ENCODE measurements at regions not wholly inside any gene's neighbourhood (a gene's known extent, or its start where the extent isn't known, plus 50 kb on each side); places are given as distances from the start of the nearest gene placed in this dataset.

DNA sequence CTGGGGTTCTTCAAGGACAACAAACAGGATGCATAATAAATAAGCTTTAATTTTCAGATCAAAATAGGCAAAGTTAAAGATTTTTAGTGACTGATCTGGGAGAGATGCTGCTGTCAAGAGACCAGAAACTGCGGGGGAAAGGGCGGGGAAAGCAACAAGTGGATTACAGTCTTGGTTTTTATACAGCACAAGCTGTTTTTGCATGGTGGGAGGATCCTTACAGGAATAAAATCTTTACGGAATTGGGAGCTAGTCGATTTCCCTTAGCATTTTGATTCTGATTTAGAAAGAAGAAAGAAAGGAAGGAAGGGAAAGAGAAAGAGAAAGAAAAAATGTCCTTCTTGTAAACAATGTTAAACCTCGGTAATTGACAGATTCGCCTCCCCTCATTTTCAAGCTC, 242.3 kb upstream of the SP8 start:
- TF ChIP-seq, protein P1, sequence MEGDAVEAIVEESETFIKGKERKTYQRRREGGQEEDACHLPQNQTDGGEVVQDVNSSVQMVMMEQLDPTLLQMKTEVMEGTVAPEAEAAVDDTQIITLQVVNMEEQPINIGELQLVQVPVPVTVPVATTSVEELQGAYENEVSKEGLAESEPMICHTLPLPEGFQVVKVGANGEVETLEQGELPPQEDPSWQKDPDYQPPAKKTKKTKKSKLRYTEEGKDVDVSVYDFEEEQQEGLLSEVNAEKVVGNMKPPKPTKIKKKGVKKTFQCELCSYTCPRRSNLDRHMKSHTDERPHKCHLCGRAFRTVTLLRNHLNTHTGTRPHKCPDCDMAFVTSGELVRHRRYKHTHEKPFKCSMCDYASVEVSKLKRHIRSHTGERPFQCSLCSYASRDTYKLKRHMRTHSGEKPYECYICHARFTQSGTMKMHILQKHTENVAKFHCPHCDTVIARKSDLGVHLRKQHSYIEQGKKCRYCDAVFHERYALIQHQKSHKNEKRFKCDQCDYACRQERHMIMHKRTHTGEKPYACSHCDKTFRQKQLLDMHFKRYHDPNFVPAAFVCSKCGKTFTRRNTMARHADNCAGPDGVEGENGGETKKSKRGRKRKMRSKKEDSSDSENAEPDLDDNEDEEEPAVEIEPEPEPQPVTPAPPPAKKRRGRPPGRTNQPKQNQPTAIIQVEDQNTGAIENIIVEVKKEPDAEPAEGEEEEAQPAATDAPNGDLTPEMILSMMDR (conservative IDR thresholded peaks at IDR 0.05; ENCODE audit: low read length): no peak
- TF ChIP-seq EZH2phosphoT487 (IDR thresholded peaks at IDR 0.05; ENCODE audit: borderline replicate concordance, low read depth, low read length): no peak

All from OCI-LY7 (cell line).